ENCODE measurements at regions not wholly inside any gene's neighbourhood (a gene's known extent, or its start where the extent isn't known, plus 50 kb on each side); places are given as distances from the start of the nearest gene placed in this dataset.

DNA sequence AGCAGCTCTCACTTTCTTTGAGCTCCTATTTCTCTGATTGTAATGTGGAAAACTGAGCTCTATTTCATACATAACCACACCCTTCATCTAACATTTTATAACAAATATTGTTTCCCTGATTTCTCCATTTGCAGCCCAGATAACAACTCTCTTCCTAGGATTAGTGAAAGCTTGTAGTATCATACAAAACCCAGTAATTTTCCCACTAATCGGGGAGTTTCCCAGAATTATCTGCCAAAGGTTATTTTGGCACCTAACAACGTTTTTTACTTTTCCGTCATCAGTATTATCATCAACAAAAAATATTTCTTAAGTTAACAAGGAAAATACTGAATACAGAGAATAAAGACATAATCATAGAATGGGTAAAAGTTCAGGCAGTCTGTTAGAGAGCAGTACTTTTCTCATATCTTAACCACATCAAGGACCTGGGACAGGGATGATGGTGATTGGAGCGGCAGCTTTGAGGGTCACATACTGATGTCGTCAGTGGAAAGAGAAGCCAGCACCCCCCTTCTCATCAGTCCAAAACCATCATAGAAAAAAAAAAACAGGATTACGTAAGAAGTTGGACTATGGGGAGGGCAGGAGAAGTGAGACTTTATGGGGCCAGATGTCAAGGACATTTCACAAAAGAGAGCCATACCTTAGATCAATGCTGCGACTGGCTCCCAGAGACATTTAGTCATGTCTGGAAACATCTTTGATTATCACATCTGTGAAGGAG lies 166.1 kb upstream of the TNFAIP3 start:
- TF ChIP-seq, protein P1, sequence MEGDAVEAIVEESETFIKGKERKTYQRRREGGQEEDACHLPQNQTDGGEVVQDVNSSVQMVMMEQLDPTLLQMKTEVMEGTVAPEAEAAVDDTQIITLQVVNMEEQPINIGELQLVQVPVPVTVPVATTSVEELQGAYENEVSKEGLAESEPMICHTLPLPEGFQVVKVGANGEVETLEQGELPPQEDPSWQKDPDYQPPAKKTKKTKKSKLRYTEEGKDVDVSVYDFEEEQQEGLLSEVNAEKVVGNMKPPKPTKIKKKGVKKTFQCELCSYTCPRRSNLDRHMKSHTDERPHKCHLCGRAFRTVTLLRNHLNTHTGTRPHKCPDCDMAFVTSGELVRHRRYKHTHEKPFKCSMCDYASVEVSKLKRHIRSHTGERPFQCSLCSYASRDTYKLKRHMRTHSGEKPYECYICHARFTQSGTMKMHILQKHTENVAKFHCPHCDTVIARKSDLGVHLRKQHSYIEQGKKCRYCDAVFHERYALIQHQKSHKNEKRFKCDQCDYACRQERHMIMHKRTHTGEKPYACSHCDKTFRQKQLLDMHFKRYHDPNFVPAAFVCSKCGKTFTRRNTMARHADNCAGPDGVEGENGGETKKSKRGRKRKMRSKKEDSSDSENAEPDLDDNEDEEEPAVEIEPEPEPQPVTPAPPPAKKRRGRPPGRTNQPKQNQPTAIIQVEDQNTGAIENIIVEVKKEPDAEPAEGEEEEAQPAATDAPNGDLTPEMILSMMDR (IDR thresholded peaks at IDR 0.05; ENCODE audit: control extremely low read depth in 1 of 3, insufficient read depth in 1 of 3, low read depth in 1 of 3, low read length in 3 of 3), result no peak
- no peak for TF ChIP-seq CEBPB (IDR thresholded peaks at IDR 0.05; ENCODE audit: low read depth, low read length)
- TF ChIP-seq POLR2A (IDR thresholded peaks at IDR 0.05; ENCODE audit: control extremely low read depth in 1 of 2, low read depth in 2 of 2, low read length in 2 of 2), result no peak
- no peak for TF ChIP-seq NRF1 (IDR thresholded peaks at IDR 0.05; ENCODE audit: low read depth, low read length)
- no peak for TF ChIP-seq SIN3A (conservative IDR thresholded peaks at IDR 0.05 in 1 of 2, IDR thresholded peaks at IDR 0.05 in 1 of 2; ENCODE audit: low read depth in 1 of 2, low read length in 2 of 2)
- no peak for TF ChIP-seq RFX5 (IDR thresholded peaks at IDR 0.05; ENCODE audit: borderline replicate concordance, low read depth, low read length)
- no peak for TF ChIP-seq HDAC2 (IDR thresholded peaks at IDR 0.05; ENCODE audit: borderline replicate concordance in 1 of 2, low read depth in 2 of 2, low read length in 2 of 2)
- TF ChIP-seq EP300 (IDR thresholded peaks at IDR 0.05; ENCODE audit: borderline replicate concordance in 1 of 2, low read depth in 2 of 2, low read length in 2 of 2), result no peak
- no peak for TF ChIP-seq CREB1 (IDR thresholded peaks at IDR 0.05)
- TF ChIP-seq YY1 (IDR thresholded peaks at IDR 0.05; ENCODE audit: low read depth, low read length), result no peak

All from H1 (cell line).